GM12878 (cell line): ENCODE measurements at regions not wholly inside any gene's neighbourhood (a gene's known extent, or its start where the extent isn't known, plus 50 kb on each side); places are given as distances from the start of the nearest gene placed in this dataset.

Experiments used
- ATAC-seq: fragments of 200-7000 bp; cut with Tn5 transposase; 3 replicates; pipeline ENCODE4 v1.9.1; 2020; ENCODE audit warnings: mild to moderate bottlenecking, moderate library complexity
- BruUV-seq: library from RNA; stranded (reverse); fragments of 400-500 nt; replicated peaks from 2 replicates; lab custom pipeline; 2021; lab: Mats Ljungman, UMichigan
- CTCF ChIA-PET: fragments of 300-600 bp; sonication (Branson Sonifier 250); formaldehyde crosslinking; extraction: SDS; loops from one replicate; lab custom pipeline; 2021; ENCODE audit warnings: inconsistent platforms; lab: Yijun Ruan, JAX
- POLR2A ChIA-PET: fragments of 350-600 bp; formaldehyde crosslinking; extraction: SDS; loops from one replicate; lab custom pipeline; 2021; ENCODE audit warnings: inconsistent platforms; lab: Charles Lee
- RAD21 ChIA-PET: fragments of 300-600 bp; sonication (Branson Sonifier 250); formaldehyde crosslinking; loops from one replicate; lab custom pipeline; 2023; ENCODE audit warnings: antibody characterized with exemption; ENCODE audit not compliant: unreplicated experiment; lab: Charles Lee
- SMC1A ChIA-PET: fragments of 300-600 bp; sonication (Branson Sonifier 250); formaldehyde crosslinking; loops from one replicate; lab custom pipeline; 2023; ENCODE audit not compliant: unreplicated experiment, uncharacterized antibody; lab: Charles Lee
- DNase-seq: peaks from one replicate; pipeline ENCODE4 v3.0.0-alpha.2; 2011; ENCODE audit warnings: low read depth, low spot score
- FAIRE-seq: peaks from 3 replicates; lab custom pipeline; 2011; peaks lifted over from hg19 to GRCh38; lab: Jason Lieb, UNC
- H2AFZ ChIP-seq: 2 replicates; pipeline ENCODE4 v1.6.0; 2011; ENCODE audit warnings: low read depth, low read length, control low read depth; ENCODE audit not compliant: control insufficient read depth
- H3K27ac ChIP-seq: 2 replicates; pipeline ENCODE4 v1.5.1; 2011; ENCODE audit warnings: control low read depth; ENCODE audit not compliant: control insufficient read depth, insufficient read depth
- H3K27me3 ChIP-seq, 2 experiments: replicated peaks in 1 of 2; 2 replicates each; pipeline versions ENCODE4 v1.6.0 to v1.6.1; 2011; ENCODE audit warnings: low read length in 1 of 2; ENCODE audit not compliant: control insufficient read depth in 2 of 2, insufficient read depth in 2 of 2
- H3K36me3 ChIP-seq, 2 experiments: 2 replicates each; pipeline ENCODE4 v1.5.1; 2011; ENCODE audit warnings: low read length in 1 of 2; ENCODE audit not compliant: control insufficient read depth in 2 of 2, insufficient read depth in 2 of 2
- H3K4me1 ChIP-seq: 2 replicates; pipeline ENCODE4 v1.6.1; 2011; ENCODE audit warnings: mild to moderate bottlenecking, low read length, moderate library complexity, mixed read lengths; ENCODE audit not compliant: control insufficient read depth, insufficient read depth
- H3K4me2 ChIP-seq: 2 replicates; pipeline ENCODE4 v1.6.0; 2011; ENCODE audit warnings: control low read depth; ENCODE audit not compliant: control insufficient read depth, insufficient read depth
- H3K4me3 ChIP-seq: fragments of 200-600 bp; sonication (generic); 2 replicates; pipeline ENCODE4 v1.5.1; 2016
- H3K79me2 ChIP-seq: 2 replicates; pipeline ENCODE4 v1.6.0; 2011; ENCODE audit warnings: low read length; ENCODE audit not compliant: control insufficient read depth, insufficient read depth
- H3K9ac ChIP-seq: 2 replicates; pipeline ENCODE4 v1.8.0; 2011; ENCODE audit warnings: low read length, control low read depth, mixed read lengths; ENCODE audit not compliant: control insufficient read depth, insufficient read depth
- H3K9me3 ChIP-seq: replicated peaks from 3 replicates; pipeline ENCODE4 v1.5.1; 2011; ENCODE audit warnings: mild to moderate bottlenecking, low read length; ENCODE audit not compliant: control insufficient read depth, insufficient read depth
- H4K20me1 ChIP-seq: 2 replicates; pipeline ENCODE4 v1.6.0; 2011; ENCODE audit not compliant: control insufficient read depth, insufficient read depth
- EZH2 ChIP-seq: IDR thresholded peaks from 2 replicates; pipeline ENCODE4 v1.6.1; 2012; ENCODE audit warnings: low read depth, mild to moderate bottlenecking, control low read depth, inconsistent platforms, low read length, borderline replicate concordance; ENCODE audit not compliant: control insufficient read depth
- PML ChIP-seq: IDR thresholded peaks from 2 replicates; pipeline ENCODE4 v1.6.1; 2012; ENCODE audit warnings: low read length, inconsistent platforms
- TCF7 ChIP-seq: IDR thresholded peaks from 2 replicates; pipeline ENCODE4 v1.6.1; 2014; ENCODE audit warnings: antibody characterized with exemption, borderline replicate concordance
- WGBS: methylation state at CpG from one replicate; pipeline ENCODE4 v1.1.6; 2016; ENCODE audit warnings: low lambda C conversion rate; ENCODE audit not compliant: insufficient replicate concordance, insufficient coverage; ENCODE audit errors: missing lambda C conversion rate; 5-methylcytosine and 5-hydroxymethylcytosine counted together
- in situ Hi-C: fragments of 300-500 bp; cut with MboI; formaldehyde crosslinking; loops from 9 replicates; pipeline ENCODE4 v1.14.3; 2018; ENCODE audit warnings: mixed read lengths
- intact Hi-C: fragments of 100-400 bp; cut with micrococcal nuclease; formaldehyde crosslinking; loops from one replicate; pipeline ENCODE4 v1.14.2; 2022; ENCODE audit not compliant: unreplicated experiment
- TF ChIP-seq, protein P1 (sequence below): fragments of 450-650 bp; IDR thresholded peaks from 2 replicates; pipeline ENCODE4 v1.6.1; 2017; ENCODE audit warnings: mild to moderate bottlenecking, moderate library complexity

DNA sequence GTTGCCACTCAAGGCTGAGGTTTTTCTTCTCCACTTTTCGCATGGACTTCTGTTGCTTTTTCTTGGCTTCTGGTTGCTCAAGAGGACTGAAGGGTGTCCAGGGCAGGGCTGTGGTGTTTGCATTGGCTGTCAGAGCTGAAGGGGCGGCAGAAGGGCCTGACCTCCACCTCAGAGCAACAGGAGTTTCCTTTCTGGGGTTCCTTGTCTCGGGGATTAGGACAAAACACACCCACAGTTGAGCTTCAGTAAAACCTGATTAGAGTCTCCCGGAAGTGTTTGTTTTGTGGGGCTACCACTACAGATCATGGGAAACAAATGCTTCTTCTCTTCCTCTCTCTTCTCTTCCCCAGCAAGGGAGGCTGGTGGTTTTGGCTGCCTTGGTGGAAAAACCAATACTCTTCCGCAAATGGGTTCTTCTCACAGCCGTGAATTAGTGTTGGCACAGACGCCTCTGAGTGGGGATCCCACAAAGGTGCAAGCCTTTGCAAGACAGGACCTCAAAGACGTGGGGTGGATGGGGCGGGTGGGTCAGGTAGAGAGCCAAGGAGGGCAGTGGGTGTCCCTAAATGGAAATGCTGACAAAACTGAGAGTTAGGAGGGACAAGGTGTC is 317.7 kb upstream of the TBX3 start:
- WGBS: 32% methylated on average over 9 of the region's 9 CpGs
- Histone ChIP-seq H3K4me3 (no peak overlapping the region), H2AFZ (no peak overlapping the region), H3K79me2 (no peaks in the 10 kb centered on the region), H3K9me3 (no peaks in the 10 kb centered on the region; the same call in 2 of the 3 replicates)
- ATAC-seq (no peak), FAIRE-seq (no peak)
- in situ Hi-C loops: no loop called here
- TF ChIP-seq PML: no peak
- no peak for TF ChIP-seq TCF7
- TF ChIP-seq EZH2: no peak
- TF ChIP-seq, protein P1, sequence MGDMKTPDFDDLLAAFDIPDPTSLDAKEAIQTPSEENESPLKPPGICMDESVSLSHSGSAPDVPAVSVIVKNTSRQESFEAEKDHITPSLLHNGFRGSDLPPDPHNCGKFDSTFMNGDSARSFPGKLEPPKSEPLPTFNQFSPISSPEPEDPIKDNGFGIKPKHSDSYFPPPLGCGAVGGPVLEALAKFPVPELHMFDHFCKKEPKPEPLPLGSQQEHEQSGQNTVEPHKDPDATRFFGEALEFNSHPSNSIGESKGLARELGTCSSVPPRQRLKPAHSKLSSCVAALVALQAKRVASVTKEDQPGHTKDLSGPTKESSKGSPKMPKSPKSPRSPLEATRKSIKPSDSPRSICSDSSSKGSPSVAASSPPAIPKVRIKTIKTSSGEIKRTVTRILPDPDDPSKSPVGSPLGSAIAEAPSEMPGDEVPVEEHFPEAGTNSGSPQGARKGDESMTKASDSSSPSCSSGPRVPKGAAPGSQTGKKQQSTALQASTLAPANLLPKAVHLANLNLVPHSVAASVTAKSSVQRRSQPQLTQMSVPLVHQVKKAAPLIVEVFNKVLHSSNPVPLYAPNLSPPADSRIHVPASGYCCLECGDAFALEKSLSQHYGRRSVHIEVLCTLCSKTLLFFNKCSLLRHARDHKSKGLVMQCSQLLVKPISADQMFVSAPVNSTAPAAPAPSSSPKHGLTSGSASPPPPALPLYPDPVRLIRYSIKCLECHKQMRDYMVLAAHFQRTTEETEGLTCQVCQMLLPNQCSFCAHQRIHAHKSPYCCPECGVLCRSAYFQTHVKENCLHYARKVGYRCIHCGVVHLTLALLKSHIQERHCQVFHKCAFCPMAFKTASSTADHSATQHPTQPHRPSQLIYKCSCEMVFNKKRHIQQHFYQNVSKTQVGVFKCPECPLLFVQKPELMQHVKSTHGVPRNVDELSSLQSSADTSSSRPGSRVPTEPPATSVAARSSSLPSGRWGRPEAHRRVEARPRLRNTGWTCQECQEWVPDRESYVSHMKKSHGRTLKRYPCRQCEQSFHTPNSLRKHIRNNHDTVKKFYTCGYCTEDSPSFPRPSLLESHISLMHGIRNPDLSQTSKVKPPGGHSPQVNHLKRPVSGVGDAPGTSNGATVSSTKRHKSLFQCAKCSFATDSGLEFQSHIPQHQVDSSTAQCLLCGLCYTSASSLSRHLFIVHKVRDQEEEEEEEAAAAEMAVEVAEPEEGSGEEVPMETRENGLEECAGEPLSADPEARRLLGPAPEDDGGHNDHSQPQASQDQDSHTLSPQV: no peak
- TF ChIP-seq, all 136 proteins: peak for 0
- Histone ChIP-seq H3K9ac (no peak overlapping the region), H3K4me1 (no peaks in the 10 kb centered on the region), H3K4me2 (no peak overlapping the region), H4K20me1 (no peaks in the 10 kb centered on the region), H3K27me3 (no peaks in the 10 kb centered on the region), H3K36me3 (no peaks in the 10 kb centered on the region), H3K27ac (no peak overlapping the region)
- DNase-seq: no peak
- ChIA-PET RAD21 (no interaction called here), CTCF (no interaction called here), POLR2A (no interaction called here), SMC1A (no interaction called here)
- BruUV-seq: no TSS peak
- intact Hi-C loops: no loop called here
